ENCODE measurements at regions not wholly inside any gene's neighbourhood (a gene's known extent, or its start where the extent isn't known, plus 50 kb on each side); places are given as distances from the start of the nearest gene placed in this dataset.

- no peak for DNase-seq
- no peak overlapping the region for H3K27ac ChIP-seq (ENCODE audit: insufficient read depth, low read length, poor library complexity, severe bottlenecking)
- no peaks in the 10 kb centered on the region for H3K9me3 ChIP-seq (ENCODE audit: control insufficient read depth, low read length)
- H3K4me3 ChIP-seq (ENCODE audit: insufficient read depth, low read depth, low read length, poor library complexity, severe bottlenecking) = no peak overlapping the region
- H3K27me3 ChIP-seq (replicated peaks; ENCODE audit: control insufficient read depth, insufficient read depth, low read length, poor library complexity, severe bottlenecking) = no peaks in the 10 kb centered on the region
- H3K36me3 ChIP-seq (ENCODE audit: control insufficient read depth, insufficient read depth, low read length) = no peaks in the 10 kb centered on the region
- no peaks in the 10 kb centered on the region for H3K4me1 ChIP-seq (ENCODE audit: control insufficient read depth, insufficient read depth, low read length, poor library complexity, severe bottlenecking)
Measured at GRCh38 chr15:77860071-77860691, 217.3 kb downstream of the TBC1D2B start.

- no peak for DNase-seq
- H3K4me3 ChIP-seq (ENCODE audit: insufficient read depth, low read depth, low read length, poor library complexity, severe bottlenecking) = no peak overlapping the region
- no peaks in the 10 kb centered on the region for H3K9me3 ChIP-seq (ENCODE audit: control insufficient read depth, low read length)
- no peaks in the 10 kb centered on the region for H3K36me3 ChIP-seq (ENCODE audit: control insufficient read depth, insufficient read depth, low read length)
- no peaks in the 10 kb centered on the region for H3K4me1 ChIP-seq (ENCODE audit: control insufficient read depth, insufficient read depth, low read length, poor library complexity, severe bottlenecking)
- H3K27me3 ChIP-seq (replicated peaks; ENCODE audit: control insufficient read depth, insufficient read depth, low read length, poor library complexity, severe bottlenecking) = no peaks in the 10 kb centered on the region
- H3K27ac ChIP-seq (ENCODE audit: insufficient read depth, low read length, poor library complexity, severe bottlenecking) = no peak overlapping the region
Measured at GRCh38 chr15:77859491-77860060, 217.9 kb downstream of the TBC1D2B start.

DNA sequence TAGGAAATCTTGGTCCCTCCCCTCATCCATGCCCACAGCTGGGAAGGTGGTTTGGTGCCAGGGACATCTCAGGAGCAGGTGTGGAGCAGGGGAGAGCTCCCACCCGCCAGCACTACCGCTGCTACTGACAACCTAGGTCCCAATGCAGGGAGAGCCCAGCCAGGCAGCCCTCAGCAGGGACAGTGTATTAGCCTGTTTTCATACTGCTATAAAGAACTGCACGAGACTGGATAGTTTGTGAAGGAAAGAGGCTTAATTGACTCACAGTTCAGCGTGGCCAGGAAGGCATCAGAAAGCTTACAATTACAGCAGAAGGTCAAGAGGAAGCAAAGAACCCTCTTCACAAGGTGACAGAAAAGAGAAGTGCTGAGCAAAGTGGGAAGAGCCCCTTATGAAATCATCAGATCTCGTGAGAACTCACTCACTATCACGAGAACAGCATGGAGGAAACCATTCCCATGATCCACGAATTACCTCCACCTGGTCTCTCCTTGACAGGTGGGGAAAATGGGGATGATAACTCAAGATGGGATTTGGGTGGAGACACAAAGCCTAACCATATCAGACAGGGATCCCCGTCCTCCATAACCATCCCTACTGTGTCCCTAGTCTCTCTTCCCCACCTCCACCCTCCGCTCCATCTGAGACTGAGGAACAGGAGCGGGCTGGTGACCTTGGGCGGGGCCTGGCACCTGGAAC, 218.6 kb downstream of the TBC1D2B start:
- H3K9me3 ChIP-seq (ENCODE audit: control insufficient read depth, low read length) = no peaks in the 10 kb centered on the region
- no peak for DNase-seq
- no peaks in the 10 kb centered on the region for H3K4me1 ChIP-seq (ENCODE audit: control insufficient read depth, insufficient read depth, low read length, poor library complexity, severe bottlenecking)
- no peaks in the 10 kb centered on the region for H3K36me3 ChIP-seq (ENCODE audit: control insufficient read depth, insufficient read depth, low read length)
- H3K27me3 ChIP-seq (replicated peaks; ENCODE audit: control insufficient read depth, insufficient read depth, low read length, poor library complexity, severe bottlenecking) = no peaks in the 10 kb centered on the region
- no peak overlapping the region for H3K4me3 ChIP-seq (ENCODE audit: insufficient read depth, low read depth, low read length, poor library complexity, severe bottlenecking)
- H3K27ac ChIP-seq (ENCODE audit: insufficient read depth, low read length, poor library complexity, severe bottlenecking) = no peak overlapping the region

DNA sequence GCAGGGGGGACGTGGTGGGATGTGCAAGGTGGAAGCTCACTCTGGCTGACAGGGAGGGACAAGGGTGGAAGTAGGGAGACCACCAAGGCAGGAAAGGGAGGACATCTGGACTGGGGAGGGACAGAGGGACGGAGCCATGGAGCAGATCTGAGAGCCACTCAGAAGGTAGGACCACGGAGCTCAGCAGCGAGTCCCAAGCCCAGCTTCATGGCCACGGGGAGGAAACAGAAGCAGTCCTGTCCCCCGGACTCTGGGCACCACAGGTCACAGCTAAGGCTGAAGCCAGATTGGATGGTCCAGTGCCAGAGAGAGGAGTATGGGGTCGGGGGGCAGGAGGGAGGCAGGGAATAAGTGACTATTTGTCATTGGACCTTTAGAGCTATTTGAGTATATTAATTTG, 220.1 kb downstream of the TBC1D2B start:
- Histone ChIP-seq H3K27ac (ENCODE audit: insufficient read depth, low read length, poor library complexity, severe bottlenecking) (no peak overlapping the region), H3K4me3 (ENCODE audit: insufficient read depth, low read depth, low read length, poor library complexity, severe bottlenecking) (no peak overlapping the region), H3K4me1 (ENCODE audit: control insufficient read depth, insufficient read depth, low read length, poor library complexity, severe bottlenecking) (no peaks in the 10 kb centered on the region), H3K36me3 (ENCODE audit: control insufficient read depth, insufficient read depth, low read length) (no peaks in the 10 kb centered on the region), H3K27me3 (replicated peaks; ENCODE audit: control insufficient read depth, insufficient read depth, low read length, poor library complexity, severe bottlenecking) (no peaks in the 10 kb centered on the region), H3K9me3 (ENCODE audit: control insufficient read depth, low read length) (no peaks in the 10 kb centered on the region)
- no peak for DNase-seq

DNA sequence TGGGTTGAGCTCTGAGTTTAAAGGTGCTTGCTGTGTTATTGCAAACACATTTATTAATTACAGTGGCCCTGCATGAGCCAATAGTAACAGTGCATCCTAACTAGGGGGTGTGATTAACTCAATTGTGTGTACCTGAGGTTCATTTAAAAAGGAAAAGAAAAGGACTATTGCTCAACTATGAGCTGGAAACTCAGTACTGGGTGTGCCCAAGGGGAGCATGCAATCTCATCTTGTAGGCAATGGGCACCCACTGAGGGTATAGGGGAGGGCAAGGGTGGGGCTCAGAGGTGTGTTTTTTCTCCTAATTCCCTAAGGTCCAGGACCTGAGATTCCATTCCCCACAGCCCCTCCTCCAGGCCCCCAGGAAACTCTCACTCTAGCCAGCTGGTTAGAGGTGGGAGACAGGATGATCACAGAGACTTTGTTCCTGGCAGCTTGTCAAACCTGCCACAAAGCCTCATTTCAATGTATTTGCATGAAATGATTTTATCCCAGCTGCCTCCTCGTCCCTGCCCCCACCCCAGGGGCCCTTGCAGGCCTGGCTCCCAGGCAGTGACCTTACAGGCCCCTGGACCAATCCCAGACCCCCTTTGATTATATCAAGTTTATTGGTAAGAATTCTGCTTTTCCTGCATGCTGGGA, 220.7 kb downstream of the TBC1D2B start:
- H3K27me3 ChIP-seq (replicated peaks; ENCODE audit: control insufficient read depth, insufficient read depth, low read length, poor library complexity, severe bottlenecking) = no peaks in the 10 kb centered on the region
- no peaks in the 10 kb centered on the region for H3K4me1 ChIP-seq (ENCODE audit: control insufficient read depth, insufficient read depth, low read length, poor library complexity, severe bottlenecking)
- H3K9me3 ChIP-seq (ENCODE audit: control insufficient read depth, low read length) = no peaks in the 10 kb centered on the region
- no peak overlapping the region for H3K27ac ChIP-seq (ENCODE audit: insufficient read depth, low read length, poor library complexity, severe bottlenecking)
- H3K4me3 ChIP-seq (ENCODE audit: insufficient read depth, low read depth, low read length, poor library complexity, severe bottlenecking) = no peak overlapping the region
- no peaks in the 10 kb centered on the region for H3K36me3 ChIP-seq (ENCODE audit: control insufficient read depth, insufficient read depth, low read length)
- no peak for DNase-seq

- H3K4me3 ChIP-seq (ENCODE audit: insufficient read depth, low read depth, low read length, poor library complexity, severe bottlenecking) = no peak overlapping the region
- no peak for DNase-seq
- no peak overlapping the region for H3K27ac ChIP-seq (ENCODE audit: insufficient read depth, low read length, poor library complexity, severe bottlenecking)
- H3K36me3 ChIP-seq (ENCODE audit: control insufficient read depth, insufficient read depth, low read length) = no peaks in the 10 kb centered on the region
- H3K4me1 ChIP-seq (ENCODE audit: control insufficient read depth, insufficient read depth, low read length, poor library complexity, severe bottlenecking) = no peaks in the 10 kb centered on the region
- H3K9me3 ChIP-seq (ENCODE audit: control insufficient read depth, low read length) = no peaks in the 10 kb centered on the region
- no peaks in the 10 kb centered on the region for H3K27me3 ChIP-seq (replicated peaks; ENCODE audit: control insufficient read depth, insufficient read depth, low read length, poor library complexity, severe bottlenecking)
Measured at GRCh38 chr15:77855871-77856270, 221.6 kb downstream of the TBC1D2B start.

- H3K27me3 ChIP-seq (replicated peaks; ENCODE audit: control insufficient read depth, insufficient read depth, low read length, poor library complexity, severe bottlenecking) = no peaks in the 10 kb centered on the region
- no peak for DNase-seq
- H3K9me3 ChIP-seq (ENCODE audit: control insufficient read depth, low read length) = no peaks in the 10 kb centered on the region
- H3K36me3 ChIP-seq (ENCODE audit: control insufficient read depth, insufficient read depth, low read length) = no peaks in the 10 kb centered on the region
- no peak overlapping the region for H3K27ac ChIP-seq (ENCODE audit: insufficient read depth, low read length, poor library complexity, severe bottlenecking)
- H3K4me1 ChIP-seq (ENCODE audit: control insufficient read depth, insufficient read depth, low read length, poor library complexity, severe bottlenecking) = no peaks in the 10 kb centered on the region
- no peak overlapping the region for H3K4me3 ChIP-seq (ENCODE audit: insufficient read depth, low read depth, low read length, poor library complexity, severe bottlenecking)
Measured at GRCh38 chr15:77854980-77855379, 222.3 kb upstream of the LINGO1 start.

GRCh38 chr15:77853910-77854309, 221.2 kb upstream of the LINGO1 start:
- Histone ChIP-seq H3K4me3 (ENCODE audit: insufficient read depth, low read depth, low read length, poor library complexity, severe bottlenecking) (no peak overlapping the region), H3K36me3 (ENCODE audit: control insufficient read depth, insufficient read depth, low read length) (no peaks in the 10 kb centered on the region), H3K27ac (ENCODE audit: insufficient read depth, low read length, poor library complexity, severe bottlenecking) (no peak overlapping the region), H3K4me1 (ENCODE audit: control insufficient read depth, insufficient read depth, low read length, poor library complexity, severe bottlenecking) (no peaks in the 10 kb centered on the region), H3K27me3 (replicated peaks; ENCODE audit: control insufficient read depth, insufficient read depth, low read length, poor library complexity, severe bottlenecking) (no peaks in the 10 kb centered on the region), H3K9me3 (ENCODE audit: control insufficient read depth, low read length) (no peaks in the 10 kb centered on the region)
- no peak for DNase-seq

GRCh38 chr15:77853008-77853328, 220.3 kb upstream of the LINGO1 start:
- DNase-seq = no peak
- Histone ChIP-seq H3K36me3 (ENCODE audit: control insufficient read depth, insufficient read depth, low read length) (no peaks in the 10 kb centered on the region), H3K27me3 (replicated peaks; ENCODE audit: control insufficient read depth, insufficient read depth, low read length, poor library complexity, severe bottlenecking) (no peaks in the 10 kb centered on the region), H3K4me1 (ENCODE audit: control insufficient read depth, insufficient read depth, low read length, poor library complexity, severe bottlenecking) (no peaks in the 10 kb centered on the region), H3K9me3 (ENCODE audit: control insufficient read depth, low read length) (no peaks in the 10 kb centered on the region), H3K27ac (ENCODE audit: insufficient read depth, low read length, poor library complexity, severe bottlenecking) (no peak overlapping the region), H3K4me3 (ENCODE audit: insufficient read depth, low read depth, low read length, poor library complexity, severe bottlenecking) (no peak overlapping the region)
